ENCODE measurements at regions not wholly inside any gene's neighbourhood (a gene's known extent, or its start where the extent isn't known, plus 50 kb on each side); places are given as distances from the start of the nearest gene placed in this dataset.

DNA sequence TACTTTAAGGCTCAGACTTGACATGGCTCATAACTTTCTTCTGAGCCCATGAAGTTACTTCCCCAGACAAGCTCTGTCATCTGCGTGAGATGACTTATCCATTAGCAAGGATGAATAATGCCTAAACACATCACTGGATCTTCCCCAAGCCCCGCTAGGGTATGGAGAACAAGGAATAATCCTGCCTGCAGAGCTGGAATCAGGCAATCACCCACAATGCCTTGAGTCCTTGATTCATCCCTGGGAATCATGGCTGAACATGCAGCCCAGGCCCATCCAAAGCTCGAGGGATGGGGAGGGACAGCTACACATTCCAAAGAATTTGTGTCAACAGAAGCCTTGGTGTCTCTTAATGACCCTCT is 131.7 kb downstream of the PSMG1 start:
- ChIA-PET CTCF (no interaction called here), POLR2A (no interaction called here)
- TF ChIP-seq POLR2AphosphoS5 (IDR thresholded peaks at IDR 0.05; ENCODE audit: insufficient read depth, low read depth, low read length) (no peak), GATA2 (IDR thresholded peaks at IDR 0.05; ENCODE audit: insufficient read depth, insufficient read length, low read depth, low read length) (no peak), EZH2 (IDR thresholded peaks at IDR 0.05; ENCODE audit: borderline replicate concordance, low read depth, low read length, severe bottlenecking) (no peak), FOS (IDR thresholded peaks at IDR 0.05; ENCODE audit: borderline replicate concordance, insufficient read depth, low read length) (no peak), JUN (IDR thresholded peaks at IDR 0.05; ENCODE audit: borderline replicate concordance, insufficient read depth, insufficient read length, low read depth) (no peak), MAX (IDR thresholded peaks at IDR 0.05; ENCODE audit: insufficient read depth, insufficient read length) (no peak), CTCF (IDR thresholded peaks at IDR 0.05; ENCODE audit: extremely low read depth in 1 of 2, insufficient read depth in 1 of 2, low read depth in 1 of 2, low read length in 2 of 2) (no peak), MYC (IDR thresholded peaks at IDR 0.05; ENCODE audit: low read depth, low read length) (no peak), POLR2A (IDR thresholded peaks at IDR 0.05; ENCODE audit: low read depth, low read length) (no peak)
- DNase-seq (ENCODE audit: low read depth, low spot score) (no peak), FAIRE-seq (no peak)
- Histone ChIP-seq H2AFZ (ENCODE audit: low read depth, low read length) (no peak overlapping the region), H3K9me3 (replicated peaks; ENCODE audit: control insufficient read depth, insufficient read depth, low read length) (no peaks in the 10 kb centered on the region), H3K79me2 (ENCODE audit: control insufficient read depth, insufficient read depth, low read length) (no peaks in the 10 kb centered on the region), H3K9me1 (replicated peaks; ENCODE audit: control insufficient read depth, extremely low read depth, insufficient read depth, low read length) (no peaks in the 10 kb centered on the region), H3K36me3 (ENCODE audit: control insufficient read depth in 2 of 2, extremely low read depth in 1 of 2, insufficient read depth in 2 of 2, low read length in 2 of 2) (no peaks in the 10 kb centered on the region), H3K4me3 (replicated peaks in 1 of 3; ENCODE audit: insufficient read depth in 1 of 3, low read depth in 1 of 3, low read length in 3 of 3) (no peak overlapping the region), H4K20me1 (replicated peaks; ENCODE audit: control insufficient read depth, extremely low read depth, insufficient read depth, low read length) (no peaks in the 10 kb centered on the region), H3K9ac (replicated peaks; ENCODE audit: extremely low read depth, insufficient read depth, low read length) (no peak overlapping the region), H3K4me1 (ENCODE audit: control insufficient read depth, extremely low read depth, insufficient read depth, low read length) (peaks cover 1% of the 10 kb centered on the region), H3K4me2 (ENCODE audit: insufficient read depth, low read length) (no peak overlapping the region), H3K27me3 (ENCODE audit: control insufficient read depth in 2 of 2, insufficient read depth in 2 of 2, low read length in 2 of 2) (peaks cover 1 to 3% of the 10 kb centered on the region in 2 experiments), H3K27ac (ENCODE audit: insufficient read depth, low read depth, low read length) (no peak overlapping the region)
- dilution Hi-C loops (cut with MboI; ENCODE audit: extremely low pct_ligation_motif_present, low sequenced_read_pairs) = no loop called here
- BruUV-seq (replicated peaks) = no TSS peak
- intact Hi-C loops (cut with micrococcal nuclease) = no loop called here

Measured in endothelial cell of umbilical vein (primary cell).